GDM1 (cell line): ENCODE measurements at regions not wholly inside any gene's neighbourhood (a gene's known extent, or its start where the extent isn't known, plus 50 kb on each side); places are given as distances from the start of the nearest gene placed in this dataset.

Source experiments
- DNase-seq: peaks from one replicate; lab custom pipeline; 2025; lab: John Stamatoyannopoulos, UW

DNA sequence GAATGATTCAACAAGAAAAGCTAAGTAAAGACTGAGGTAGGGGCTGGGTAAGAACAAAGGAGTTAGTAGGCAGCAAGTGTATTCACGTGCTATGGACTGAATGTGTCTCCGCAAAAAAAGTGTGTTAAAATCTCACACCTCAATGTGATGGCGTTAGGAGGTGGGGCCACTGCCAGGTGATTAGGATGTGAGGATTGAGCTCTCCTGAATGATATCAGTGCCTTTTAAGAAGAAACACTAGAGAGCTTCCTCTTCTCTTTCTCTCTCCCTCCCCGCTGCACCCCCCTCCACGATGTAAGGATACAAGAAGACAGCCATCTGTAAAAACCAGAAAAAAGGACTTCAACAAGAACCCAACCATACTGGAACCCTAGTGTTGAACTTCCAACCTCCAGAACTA lies 396.1 kb upstream of the PLXNA2 start:
- no peak for DNase-seq

DNA sequence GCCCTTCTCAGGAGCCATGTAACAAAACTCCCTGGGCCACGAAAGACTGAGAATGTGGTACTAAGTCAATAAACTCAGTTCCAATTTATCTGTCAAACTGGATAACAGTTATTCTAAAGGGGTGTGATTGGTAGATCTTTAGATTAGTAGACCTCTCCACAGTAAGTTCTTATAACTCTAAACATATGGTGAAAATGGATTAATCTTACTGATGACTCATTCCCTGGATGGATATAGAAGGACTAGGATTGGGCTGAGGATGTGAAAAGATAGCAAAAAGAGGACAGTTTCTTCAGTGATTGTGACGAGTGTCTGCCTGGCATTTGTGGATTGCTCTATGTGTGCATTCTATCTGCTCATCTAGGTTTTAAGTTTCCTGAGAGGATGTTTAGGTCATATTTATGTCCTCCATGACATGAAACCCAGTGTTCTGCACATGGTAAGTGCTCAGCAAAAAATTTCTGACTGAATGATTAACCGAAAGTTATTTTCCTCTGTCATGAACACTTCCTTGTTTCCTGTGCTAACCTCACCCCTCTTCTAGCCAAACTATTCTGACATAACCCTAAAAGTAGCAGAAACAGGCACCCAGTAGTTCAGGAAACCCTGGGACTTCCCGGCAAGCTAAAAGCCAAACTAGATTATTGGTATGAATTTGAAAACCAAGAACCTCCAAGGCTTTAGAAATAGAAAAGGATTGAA lies 397.5 kb upstream of the PLXNA2 start:
- DNase-seq = no peak

DNA sequence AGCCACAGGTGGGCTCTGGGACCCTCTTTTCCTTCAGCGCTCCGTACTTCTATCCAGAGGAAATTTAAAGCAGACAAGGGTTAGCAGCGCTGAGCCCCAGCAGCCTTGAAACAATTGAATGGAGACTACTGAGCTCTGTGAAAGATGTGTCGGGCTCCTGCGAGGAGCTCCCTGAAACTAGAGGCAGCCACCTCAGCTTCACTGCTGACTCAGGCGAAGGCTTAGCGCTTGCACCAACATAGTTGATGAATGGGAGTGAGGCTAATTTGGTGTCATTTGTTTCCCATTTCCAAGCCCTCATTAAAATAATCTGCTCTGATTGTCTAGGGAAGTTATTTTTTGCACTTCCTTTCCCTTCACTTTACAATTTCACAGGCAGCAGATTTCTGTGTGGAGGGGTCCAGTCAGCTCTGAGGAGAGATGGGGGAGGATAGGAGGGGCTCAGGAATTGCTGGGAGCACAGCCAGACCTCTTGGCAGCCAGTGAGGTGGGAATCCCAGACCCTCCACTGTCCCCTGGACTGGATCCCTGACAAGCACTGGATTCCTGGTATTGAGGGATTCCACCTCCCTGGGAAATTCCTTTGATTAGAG lies 398.9 kb upstream of the PLXNA2 start:
- DNase-seq = no peak

DNA sequence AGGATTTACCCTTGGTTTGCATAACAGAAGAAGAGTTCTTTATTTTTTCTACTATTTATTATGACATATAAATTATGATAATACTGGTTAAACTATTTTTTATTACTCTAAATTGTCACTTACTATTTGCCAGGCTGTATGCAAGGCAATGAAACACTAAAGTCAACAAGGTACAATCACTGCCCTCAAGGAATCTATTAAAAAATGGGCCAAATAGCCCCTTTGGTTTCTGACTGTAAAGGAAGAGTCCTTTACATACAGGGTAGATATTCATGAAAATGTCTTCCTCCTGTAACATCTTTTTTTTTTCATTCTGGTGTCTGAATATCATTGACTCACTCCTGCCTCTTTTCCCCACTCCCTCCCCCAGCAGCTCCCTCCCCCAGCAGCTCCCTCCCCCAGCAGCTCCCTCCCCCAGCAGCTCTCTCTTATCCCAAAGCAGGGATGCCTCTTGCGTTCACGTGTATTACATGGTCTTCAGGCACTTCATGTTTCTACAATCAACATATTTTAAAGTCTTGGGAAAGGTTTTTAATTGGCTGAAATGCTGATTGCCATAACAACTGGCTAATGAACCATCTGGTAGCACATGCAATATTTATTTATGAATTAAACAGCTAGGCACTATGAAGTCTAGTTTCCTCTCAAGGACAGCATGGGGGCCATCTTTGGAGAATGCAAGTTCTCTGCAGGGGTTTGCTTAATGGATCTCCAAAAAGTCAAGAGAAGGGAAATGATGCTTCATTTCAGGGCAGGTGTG lies 400.4 kb upstream of the PLXNA2 start:
- no peak for DNase-seq

DNA sequence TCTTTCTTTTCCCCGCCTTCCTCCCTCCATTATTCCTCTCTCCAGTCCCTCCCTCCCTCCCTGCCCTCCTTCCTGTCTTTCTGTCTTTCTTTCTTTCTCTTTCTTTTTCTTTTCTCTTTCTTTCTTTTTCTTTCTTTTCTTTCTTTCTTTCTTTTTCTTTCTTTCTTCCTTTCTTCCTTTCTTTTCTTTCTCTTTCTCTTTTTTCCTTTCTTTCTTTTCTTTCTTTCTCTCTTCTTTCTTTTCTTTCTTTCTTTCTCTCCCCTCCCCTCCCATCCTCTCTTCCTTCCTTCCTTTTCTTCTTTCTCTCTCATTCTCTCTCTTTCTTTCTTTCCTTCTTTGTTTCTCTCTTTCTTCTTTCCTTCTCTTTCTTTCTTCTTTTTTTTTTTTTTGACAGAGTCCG lies 402.2 kb upstream of the PLXNA2 start:
- no peak for DNase-seq

DNA sequence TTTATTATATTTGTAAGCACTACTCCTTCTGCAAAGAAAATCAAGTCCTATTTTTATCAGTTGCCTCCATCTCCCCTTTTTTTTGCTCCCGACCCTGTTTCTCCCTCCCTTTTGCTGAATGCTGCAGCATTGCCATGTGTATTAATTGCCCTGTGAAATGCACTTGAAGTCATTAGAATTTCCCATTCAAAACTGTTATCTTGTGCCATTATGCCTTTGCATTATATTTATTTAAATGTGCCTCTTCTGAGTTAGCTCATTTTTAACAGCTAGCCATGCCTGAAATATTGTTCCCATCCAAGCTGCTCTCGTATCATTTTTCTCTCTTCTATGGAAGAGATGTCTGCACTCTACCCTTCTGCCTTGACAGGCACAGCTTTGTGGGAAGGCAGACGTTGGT lies 404.0 kb upstream of the PLXNA2 start:
- no peak for DNase-seq

DNA sequence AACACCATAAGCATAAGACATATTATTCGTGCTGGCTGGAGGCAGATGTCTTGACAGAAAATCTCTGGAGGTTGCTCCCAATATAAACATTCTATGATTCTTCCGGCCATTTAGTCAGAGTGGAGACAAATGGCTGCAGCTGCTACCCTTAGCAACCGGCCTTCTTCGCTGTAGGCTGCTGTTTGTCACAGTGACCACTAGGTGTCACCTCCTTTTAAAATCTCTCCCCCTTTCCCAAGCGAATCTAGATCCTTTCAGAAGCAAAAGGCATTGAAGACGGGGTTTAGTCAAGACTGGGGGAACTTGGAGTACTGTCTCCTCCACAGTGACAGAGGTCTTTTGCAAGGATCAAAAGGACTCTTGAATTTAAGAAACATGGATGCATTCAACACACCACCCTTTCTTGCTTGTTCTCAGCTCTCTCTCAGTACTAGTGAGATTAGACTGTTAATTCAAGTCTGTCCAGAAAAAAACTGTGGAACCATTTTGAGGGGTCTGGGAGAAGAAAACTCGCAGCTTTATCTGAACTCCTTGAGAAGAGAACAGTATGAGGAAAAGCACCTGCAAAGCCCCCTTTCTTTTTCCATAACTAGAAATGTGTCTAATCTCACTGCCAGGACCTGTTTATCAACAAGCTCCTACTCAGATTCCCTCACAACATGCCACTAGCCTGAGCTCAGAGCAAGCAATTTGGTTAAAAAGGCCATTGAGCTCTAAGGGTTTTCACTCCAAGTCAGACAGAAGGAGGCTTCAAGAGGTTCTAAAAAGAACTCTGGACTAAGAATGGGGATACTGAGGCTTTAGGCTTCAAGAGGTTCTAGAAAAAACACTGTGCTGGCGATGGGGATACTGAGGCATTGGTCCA lies 408.3 kb upstream of the PLXNA2 start:
- peak; percentile 17 for DNase-seq

DNA sequence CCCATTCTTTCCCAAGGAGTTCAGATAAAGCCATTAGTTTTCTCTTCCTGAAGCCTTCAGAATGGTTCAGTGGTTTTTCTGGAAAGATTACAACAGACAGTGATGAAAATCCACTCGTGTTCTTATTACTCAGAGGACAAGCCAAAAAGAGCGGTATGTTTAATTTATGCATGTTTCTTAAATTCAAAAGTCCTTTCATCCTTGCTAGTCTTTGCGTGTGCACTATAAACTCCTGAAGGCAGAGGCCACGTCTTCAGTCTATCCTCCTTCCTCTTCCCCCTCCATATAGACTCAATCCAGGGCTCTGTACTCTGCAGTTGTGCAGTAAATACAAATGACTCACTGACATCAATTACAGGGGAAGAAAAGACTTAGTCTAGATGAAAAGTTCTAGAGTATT lies 409.2 kb upstream of the PLXNA2 start:
- no peak for DNase-seq

DNA sequence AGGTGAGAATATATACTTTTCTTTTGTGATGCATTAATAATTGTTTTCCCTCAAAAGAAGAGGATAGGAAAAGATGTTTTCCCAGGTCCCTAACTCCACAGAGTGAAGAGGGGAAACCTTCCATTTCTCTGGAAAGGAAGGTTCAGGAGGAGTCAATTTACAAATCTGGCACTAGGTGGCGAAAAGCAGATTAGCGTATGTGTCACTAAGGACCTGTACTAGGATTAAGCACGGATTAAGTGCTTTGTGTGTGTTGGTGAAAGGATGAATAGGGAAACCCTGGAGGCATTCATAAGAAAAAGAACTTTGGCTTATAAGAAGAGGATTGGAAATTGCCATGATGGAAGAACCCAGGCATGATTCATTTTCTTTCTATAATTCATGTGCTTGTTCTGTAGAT lies 410.1 kb upstream of the PLXNA2 start:
- DNase-seq = no peak

DNA sequence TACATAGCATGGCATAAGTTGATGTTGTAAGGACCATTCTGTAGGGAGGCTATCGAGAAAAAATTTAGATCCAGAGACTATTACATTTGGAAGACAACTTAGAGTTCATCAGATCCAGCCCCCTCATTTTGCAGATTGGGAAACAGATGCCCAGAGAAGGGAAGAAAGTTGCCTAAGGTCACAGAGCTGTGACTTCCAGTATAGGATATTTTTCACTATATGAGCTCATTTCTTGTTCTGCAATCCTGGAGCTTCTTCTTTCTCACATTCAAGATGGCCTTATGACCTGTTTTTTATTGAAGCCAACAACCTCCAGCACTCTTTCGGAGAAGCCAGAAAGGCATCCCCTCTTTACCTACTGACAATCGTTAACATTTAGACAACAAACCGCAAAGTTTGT lies 421.8 kb upstream of the PLXNA2 start:
- no peak for DNase-seq

DNA sequence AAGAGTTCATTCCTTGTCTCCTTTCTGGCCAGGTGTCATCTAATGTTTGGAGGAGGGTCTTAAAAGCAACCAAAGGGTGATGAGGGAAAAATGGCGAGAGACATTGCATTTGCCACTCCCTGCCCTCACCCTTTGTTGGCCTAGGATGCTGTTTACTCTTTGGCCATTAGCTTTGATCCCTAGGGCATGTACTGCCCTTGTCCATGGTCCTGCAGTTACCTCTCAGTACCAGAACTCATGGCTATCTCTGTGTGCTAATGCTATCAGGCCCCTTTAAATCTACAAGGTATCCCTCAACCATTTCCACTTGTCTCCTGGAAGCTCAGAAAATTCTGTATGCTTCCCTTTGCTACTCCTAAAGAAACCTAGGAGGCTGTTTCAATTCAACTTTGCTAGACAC lies 424.8 kb upstream of the PLXNA2 start:
- no peak for DNase-seq

DNA sequence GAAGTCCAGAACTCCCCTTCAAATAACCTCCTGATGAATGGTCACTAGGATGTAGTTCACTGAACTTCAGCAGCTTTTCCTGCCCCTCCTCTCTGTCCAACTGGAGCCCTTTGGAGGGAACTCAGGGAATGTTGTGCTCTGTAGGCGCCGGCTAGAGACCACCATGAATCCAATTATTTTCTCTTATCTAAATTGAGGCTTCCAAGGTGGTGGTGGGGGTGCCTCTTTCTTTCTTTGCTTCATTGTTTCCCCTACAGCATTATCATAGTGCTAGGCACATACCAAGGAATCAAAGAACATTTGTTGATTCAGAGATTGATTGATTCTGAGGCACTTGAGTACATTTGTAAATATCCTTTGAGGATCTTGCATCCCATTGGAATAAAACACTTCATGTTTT lies 426.6 kb upstream of the PLXNA2 start:
- DNase-seq = no peak

DNA sequence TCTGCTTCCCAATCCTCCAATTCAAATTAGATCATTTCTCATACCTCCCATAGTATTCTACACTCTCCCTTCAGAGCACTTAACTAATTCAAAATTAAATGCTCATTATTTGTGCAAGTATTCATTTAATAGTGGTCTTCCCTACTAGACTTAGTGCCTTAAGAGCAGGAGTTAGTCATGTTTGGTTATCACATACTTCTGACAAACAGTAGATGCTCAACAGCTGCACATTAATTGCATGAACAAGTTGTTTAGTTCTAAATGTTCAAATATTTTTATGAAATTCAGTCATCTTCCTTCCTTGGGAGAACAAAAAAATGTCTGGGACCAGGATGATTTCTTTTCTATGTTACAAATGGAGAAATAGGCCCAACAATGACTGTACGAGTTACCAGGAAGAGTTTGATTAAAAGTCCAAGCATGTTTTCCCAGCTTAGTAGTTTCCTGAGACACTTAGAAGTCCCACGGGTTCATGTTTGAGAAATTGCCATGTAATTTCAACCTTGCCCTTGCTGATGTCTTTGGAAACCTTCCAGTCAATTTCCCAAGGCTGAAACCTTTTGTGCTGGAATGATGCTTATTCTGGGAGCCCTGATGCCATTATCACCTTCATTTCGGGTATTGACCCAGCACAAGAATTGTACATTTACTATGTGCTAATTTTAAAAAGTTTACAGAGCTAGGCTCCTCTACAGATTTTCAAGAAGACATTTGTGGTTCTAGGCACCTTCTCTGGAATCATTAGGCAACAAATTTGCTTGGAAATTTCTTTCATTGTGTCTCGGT lies 437.9 kb upstream of the PLXNA2 start:
- DNase-seq = no peak

DNA sequence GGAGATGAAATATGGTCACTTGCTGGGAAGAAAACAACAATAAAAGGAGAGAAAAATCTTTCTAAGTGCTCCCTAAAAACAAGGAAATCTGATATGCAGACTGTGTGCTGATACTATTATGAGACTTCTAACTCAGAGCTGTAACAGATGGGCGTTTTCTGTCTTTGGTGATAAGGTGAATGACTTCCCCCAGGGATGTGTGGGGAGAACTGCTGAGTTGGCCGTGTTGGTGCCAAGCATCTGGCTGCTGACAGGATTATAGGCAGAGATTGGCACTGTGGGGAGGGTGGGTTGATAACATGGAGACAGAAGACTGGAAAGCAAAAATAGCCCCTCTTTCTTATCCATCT lies 438.5 kb upstream of the PLXNA2 start:
- DNase-seq = no peak

DNA sequence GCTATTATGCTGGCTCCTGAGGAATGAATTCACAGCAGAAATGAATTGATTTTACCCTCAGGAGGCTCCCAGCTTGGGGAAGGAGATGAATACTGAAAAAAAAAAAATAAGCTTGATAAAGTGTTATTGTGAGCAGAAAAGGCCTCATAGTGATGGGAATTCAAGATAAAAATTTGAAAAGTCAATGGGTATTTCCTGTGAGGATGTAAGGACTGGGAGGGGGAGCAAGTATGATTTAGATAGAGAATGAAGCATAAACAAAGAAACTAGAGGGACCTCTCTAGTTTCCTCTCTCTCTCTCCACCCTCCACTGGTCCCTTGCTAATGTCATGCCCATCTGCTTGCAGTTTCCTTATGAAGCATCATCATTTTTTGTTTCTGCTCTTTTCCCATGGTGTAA lies 439.0 kb upstream of the PLXNA2 start:
- no peak for DNase-seq

DNA sequence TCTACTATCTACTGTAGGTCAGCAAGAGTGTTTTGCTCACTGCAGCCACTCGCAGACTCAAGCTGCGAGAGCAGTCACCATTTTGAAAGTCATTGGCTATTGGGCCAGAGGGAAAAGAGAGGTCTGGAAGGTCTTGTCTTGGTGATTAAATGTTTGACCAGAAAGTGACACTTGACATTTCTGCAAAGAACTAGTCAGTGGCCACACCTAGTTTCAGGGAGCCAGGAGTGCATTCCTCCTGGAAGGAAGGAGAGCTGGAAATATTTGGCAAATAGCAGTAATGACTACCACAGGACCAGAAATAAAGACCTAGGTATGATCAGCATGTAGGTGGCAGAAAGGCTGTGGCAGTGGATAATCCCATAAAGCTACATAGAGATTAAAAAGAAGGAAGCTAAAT lies 440.0 kb upstream of the PLXNA2 start:
- no peak for DNase-seq

DNA sequence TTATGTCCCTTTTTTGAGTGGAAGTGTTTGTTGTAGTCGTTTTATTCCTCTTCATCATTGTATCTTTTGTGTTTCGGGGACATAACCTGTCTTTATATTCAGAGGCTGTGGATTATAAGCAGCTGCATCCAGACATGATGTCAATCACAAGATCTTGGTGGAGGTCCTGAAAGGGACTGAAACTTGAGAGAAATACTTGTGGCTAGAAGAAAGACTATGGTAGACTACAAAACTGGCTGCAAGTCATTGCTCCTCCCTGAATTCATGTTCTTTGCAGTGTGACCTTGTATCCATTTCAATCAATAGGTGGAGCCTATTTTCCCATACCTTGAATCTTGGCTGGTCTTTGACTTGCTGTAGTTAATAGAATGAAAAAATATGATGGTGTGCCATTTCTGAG lies 442.4 kb upstream of the PLXNA2 start:
- no peak for DNase-seq

DNA sequence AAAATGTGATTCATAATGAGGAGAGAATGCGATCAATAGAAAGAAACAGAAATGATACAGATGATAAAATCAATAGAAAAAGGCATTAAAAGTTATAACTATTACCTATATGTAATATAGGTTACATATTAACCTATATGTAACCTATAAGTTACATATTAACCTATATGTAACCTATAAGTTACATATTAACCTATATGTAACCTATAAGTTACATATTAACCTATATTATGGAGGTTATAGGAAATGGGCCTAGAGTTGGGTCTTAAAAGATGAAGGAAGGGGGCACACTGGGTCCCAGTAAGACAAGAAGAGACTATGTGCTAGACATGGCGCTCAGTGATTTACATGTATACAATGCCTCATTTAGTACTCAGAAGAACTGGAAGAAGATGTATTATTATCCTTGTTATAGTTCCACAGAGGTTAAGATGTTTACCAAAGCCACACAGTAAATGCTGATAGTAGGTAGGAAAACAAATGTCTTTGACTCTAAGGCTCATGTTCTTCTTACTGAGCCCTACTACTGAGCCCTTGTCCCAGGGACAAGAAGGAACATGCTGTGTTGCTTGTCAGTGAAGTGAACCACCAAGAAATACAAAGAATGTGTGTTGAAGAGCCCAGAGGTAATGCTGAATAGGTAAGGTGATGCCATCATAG lies 444.6 kb upstream of the PLXNA2 start:
- DNase-seq = no peak

DNA sequence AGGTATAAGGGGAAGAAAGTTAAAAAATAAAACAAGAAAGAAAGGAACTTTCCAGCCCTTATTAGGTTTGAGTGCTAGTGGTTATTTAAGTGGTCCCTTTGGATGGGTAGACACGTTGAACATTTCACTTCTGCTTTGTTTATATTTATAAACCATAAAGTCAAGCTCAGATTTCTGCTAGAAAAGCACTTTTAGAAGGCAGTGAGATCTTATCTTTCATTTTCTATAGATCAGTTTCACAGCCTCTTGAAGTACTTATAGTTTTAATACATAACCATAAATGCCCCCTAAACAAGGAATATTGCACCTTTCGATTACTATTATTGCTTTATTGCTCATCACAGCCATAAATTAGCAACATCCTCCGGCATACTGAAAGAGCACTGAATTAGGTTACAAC lies 446.8 kb upstream of the PLXNA2 start:
- DNase-seq = no peak

DNA sequence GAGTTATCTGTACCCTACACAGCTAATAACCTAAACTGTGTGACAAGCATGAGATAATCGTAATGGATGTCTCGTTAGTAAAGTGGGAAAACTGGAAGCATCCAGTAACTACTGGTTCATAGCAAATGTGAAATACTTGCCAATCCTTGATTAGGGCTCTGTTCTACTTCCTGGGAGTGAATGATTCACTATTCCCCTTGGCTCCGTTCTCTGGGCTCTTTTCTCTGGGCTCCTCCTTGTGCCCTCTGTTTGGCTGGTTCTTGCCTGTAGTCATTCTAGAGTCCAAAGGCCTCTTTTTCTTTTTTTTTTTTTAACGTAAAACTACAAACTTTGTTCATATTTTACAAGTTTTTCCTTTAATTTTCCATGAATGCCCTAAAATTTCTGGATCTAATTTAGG lies 465.8 kb upstream of the PLXNA2 start:
- DNase-seq = no peak

DNA sequence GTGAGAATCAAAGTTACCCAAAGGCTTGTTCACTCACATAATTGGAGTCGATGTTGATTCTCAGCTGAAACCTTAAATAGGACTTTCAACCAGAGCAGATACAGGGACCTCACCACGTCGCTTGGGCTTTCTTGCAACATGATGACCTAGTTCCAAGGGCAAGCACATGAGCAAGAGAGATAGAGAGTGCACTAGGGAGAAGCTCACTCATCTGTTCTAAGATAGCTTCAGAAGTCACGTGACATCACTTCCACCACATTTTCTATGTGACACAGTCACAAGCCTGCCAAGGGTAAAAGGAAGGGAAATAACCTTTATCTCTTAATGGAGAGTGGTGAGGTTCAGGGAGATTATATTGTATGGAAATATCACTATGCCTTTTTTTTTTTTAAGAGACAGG lies 470.1 kb upstream of the PLXNA2 start:
- DNase-seq = no peak
